ENCODE measurements at regions not wholly inside any gene's neighbourhood (a gene's known extent, or its start where the extent isn't known, plus 50 kb on each side); places are given as distances from the start of the nearest gene placed in this dataset.

DNA sequence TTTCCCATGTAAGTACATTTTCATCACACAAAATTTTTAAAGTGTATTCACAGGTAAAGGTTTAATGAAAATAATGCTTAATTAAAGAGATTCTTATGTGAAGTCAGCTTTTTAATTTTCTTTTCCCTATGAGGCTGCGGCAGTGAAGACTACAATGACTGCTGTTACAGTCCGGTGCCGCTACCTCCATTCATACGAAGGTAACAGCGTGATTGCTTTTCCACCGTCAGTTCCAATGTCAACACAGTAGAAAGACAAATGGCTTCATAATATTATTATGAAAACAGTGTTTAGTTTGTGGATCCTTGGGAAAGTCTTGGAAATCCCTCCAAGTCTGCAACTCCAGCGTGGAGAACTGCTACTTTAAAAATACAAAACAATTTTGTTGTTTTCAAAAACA lies 254.9 kb upstream of the NRIP1 start:
- Histone ChIP-seq H3K4me3 (ENCODE audit: insufficient read depth, low read depth, low read length) (no peak overlapping the region), H4K20me1 (ENCODE audit: insufficient read depth, low read length) (no peaks in the 10 kb centered on the region), H2AFZ (ENCODE audit: low read depth, low read length) (no peak overlapping the region), H3K9ac (ENCODE audit: low read length) (no peak overlapping the region), H3K9me3 (ENCODE audit: insufficient read depth, low read depth, low read length) (no peaks in the 10 kb centered on the region), H3K27me3 (ENCODE audit: insufficient read depth, low read length) (no peaks in the 10 kb centered on the region), H3K79me2 (ENCODE audit: insufficient read depth, low read length) (no peaks in the 10 kb centered on the region), H3K4me1 (ENCODE audit: insufficient read depth, low read length) (no peaks in the 10 kb centered on the region), H3K4me2 (ENCODE audit: low read length) (no peak overlapping the region), H3K36me3 (ENCODE audit: insufficient read depth, low read length) (no peaks in the 10 kb centered on the region), H3K27ac (ENCODE audit: low read depth, low read length) (no peak overlapping the region)
- DNase-seq (ENCODE audit: low read depth) (no peak), FAIRE-seq (no peak)
- H3K4me1 Mint-ChIP-seq (ENCODE audit: low read depth, unreplicated experiment) = peaks cover 7% of the 10 kb centered on the region
- H3K27me3 Mint-ChIP-seq (ENCODE audit: low read depth, unreplicated experiment) = no peaks in the 10 kb centered on the region
- H3K4me3 Mint-ChIP-seq (ENCODE audit: unreplicated experiment) = no peak overlapping the region
- H3K36me3 Mint-ChIP-seq (ENCODE audit: low read depth, unreplicated experiment) = no peaks in the 10 kb centered on the region
- H3K9me3 Mint-ChIP-seq (ENCODE audit: unreplicated experiment) = peaks cover 2% of the 10 kb centered on the region
- TF ChIP-seq, protein P1, sequence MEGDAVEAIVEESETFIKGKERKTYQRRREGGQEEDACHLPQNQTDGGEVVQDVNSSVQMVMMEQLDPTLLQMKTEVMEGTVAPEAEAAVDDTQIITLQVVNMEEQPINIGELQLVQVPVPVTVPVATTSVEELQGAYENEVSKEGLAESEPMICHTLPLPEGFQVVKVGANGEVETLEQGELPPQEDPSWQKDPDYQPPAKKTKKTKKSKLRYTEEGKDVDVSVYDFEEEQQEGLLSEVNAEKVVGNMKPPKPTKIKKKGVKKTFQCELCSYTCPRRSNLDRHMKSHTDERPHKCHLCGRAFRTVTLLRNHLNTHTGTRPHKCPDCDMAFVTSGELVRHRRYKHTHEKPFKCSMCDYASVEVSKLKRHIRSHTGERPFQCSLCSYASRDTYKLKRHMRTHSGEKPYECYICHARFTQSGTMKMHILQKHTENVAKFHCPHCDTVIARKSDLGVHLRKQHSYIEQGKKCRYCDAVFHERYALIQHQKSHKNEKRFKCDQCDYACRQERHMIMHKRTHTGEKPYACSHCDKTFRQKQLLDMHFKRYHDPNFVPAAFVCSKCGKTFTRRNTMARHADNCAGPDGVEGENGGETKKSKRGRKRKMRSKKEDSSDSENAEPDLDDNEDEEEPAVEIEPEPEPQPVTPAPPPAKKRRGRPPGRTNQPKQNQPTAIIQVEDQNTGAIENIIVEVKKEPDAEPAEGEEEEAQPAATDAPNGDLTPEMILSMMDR (IDR thresholded peaks at IDR 0.05; ENCODE audit: insufficient read depth, low read depth, low read length) = no peak
- no peak for TF ChIP-seq EZH2 (IDR thresholded peaks at IDR 0.05; ENCODE audit: insufficient read depth, low read length)
- H3K27ac Mint-ChIP-seq (ENCODE audit: unreplicated experiment) = no peak overlapping the region

DNA sequence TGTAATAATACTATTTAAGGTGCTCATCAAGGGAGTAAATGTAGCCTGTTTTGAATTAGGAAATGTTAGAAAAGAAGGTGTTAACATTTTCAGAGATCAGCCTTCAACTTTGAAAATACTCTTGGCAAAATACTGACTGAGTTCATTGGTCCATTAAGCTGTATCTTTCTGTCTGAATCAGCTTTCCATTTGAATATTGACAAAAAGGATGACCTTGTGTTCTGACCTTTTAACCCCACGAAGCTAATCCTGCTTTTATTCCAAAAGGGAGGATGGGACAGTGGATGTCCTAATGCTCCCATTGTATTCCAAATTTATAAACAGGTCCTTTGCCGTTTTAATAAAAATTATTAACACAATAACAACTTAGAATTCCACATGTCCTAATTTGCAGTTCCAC lies 259.7 kb upstream of the NRIP1 start:
- Histone ChIP-seq H2AFZ (ENCODE audit: low read depth, low read length) (no peak overlapping the region), H3K4me3 (ENCODE audit: insufficient read depth, low read depth, low read length) (no peak overlapping the region), H3K36me3 (ENCODE audit: insufficient read depth, low read length) (no peaks in the 10 kb centered on the region), H3K4me2 (ENCODE audit: low read length) (no peak overlapping the region), H3K27me3 (ENCODE audit: insufficient read depth, low read length) (no peaks in the 10 kb centered on the region), H3K9me3 (ENCODE audit: insufficient read depth, low read depth, low read length) (peaks cover 2% of the 10 kb centered on the region), H3K4me1 (ENCODE audit: insufficient read depth, low read length) (no peaks in the 10 kb centered on the region), H3K9ac (ENCODE audit: low read length) (no peak overlapping the region), H4K20me1 (ENCODE audit: insufficient read depth, low read length) (no peaks in the 10 kb centered on the region), H3K27ac (ENCODE audit: low read depth, low read length) (no peak overlapping the region), H3K79me2 (ENCODE audit: insufficient read depth, low read length) (no peaks in the 10 kb centered on the region)
- DNase-seq (ENCODE audit: low read depth) = no peak
- Mint-ChIP-seq H3K36me3 (ENCODE audit: low read depth, unreplicated experiment) (no peaks in the 10 kb centered on the region), H3K27me3 (ENCODE audit: low read depth, unreplicated experiment) (no peaks in the 10 kb centered on the region), H3K9me3 (ENCODE audit: unreplicated experiment) (no peaks in the 10 kb centered on the region), H3K27ac (ENCODE audit: unreplicated experiment) (no peak overlapping the region), H3K4me1 (ENCODE audit: low read depth, unreplicated experiment) (peaks cover 7% of the 10 kb centered on the region), H3K4me3 (ENCODE audit: unreplicated experiment) (no peak overlapping the region)
- TF ChIP-seq, protein P1 (IDR thresholded peaks at IDR 0.05; ENCODE audit: insufficient read depth, low read depth, low read length) = no peak
- TF ChIP-seq EZH2 (IDR thresholded peaks at IDR 0.05; ENCODE audit: insufficient read depth, low read length) = no peak
- no peak for FAIRE-seq

DNA sequence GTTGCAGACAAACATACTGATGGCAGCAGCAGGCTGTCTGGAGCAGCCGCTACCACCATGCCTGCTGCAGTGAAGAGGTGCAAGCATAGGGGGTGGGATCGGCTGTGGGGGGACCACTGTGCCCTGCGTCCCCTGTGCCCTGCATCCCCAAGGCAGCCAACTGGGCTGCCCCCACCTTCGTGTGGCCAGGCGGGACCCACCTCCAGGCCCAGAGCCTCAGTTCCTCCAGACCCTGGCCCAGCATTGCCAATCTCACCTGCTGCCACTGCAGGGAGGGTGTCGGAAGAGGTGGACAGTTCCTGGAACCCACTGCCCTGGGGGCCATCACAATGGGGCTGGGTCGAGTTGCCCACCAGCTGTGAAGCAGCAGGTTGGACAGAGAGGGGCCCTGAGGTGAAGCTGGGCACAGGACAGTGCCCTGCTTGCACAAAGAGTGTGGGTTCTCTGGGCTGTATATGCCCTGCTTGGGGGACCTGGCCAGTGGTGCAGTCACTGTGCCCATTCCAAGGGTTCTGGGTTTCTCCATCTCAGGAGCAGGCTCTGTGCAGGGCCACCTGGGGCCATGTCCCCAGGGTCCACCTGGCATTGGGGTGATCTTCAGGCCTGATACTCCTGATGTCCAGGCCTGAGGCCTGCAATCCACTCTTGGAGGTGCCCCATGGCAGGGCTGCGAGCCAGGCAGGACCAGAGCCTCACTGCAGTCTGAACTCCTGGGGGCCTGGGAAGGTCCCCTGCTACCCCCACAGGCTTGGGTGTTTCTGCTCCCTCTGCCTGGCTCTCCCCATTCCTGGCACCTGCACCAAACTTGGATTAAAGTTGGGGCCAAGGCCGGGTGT lies 261.4 kb upstream of the NRIP1 start:
- Histone ChIP-seq H3K79me2 (ENCODE audit: insufficient read depth, low read length) (no peaks in the 10 kb centered on the region), H3K9ac (ENCODE audit: low read length) (no peak overlapping the region), H3K9me3 (ENCODE audit: insufficient read depth, low read depth, low read length) (peaks cover 2% of the 10 kb centered on the region), H3K4me2 (ENCODE audit: low read length) (no peak overlapping the region), H4K20me1 (ENCODE audit: insufficient read depth, low read length) (no peaks in the 10 kb centered on the region), H3K27me3 (ENCODE audit: insufficient read depth, low read length) (no peaks in the 10 kb centered on the region), H3K27ac (ENCODE audit: low read depth, low read length) (no peak overlapping the region), H2AFZ (ENCODE audit: low read depth, low read length) (no peak overlapping the region), H3K4me1 (ENCODE audit: insufficient read depth, low read length) (no peaks in the 10 kb centered on the region), H3K4me3 (ENCODE audit: insufficient read depth, low read depth, low read length) (no peak overlapping the region), H3K36me3 (ENCODE audit: insufficient read depth, low read length) (no peaks in the 10 kb centered on the region)
- DNase-seq (ENCODE audit: low read depth) (no peak), FAIRE-seq (no peak)
- H3K27me3 Mint-ChIP-seq (ENCODE audit: low read depth, unreplicated experiment) = no peaks in the 10 kb centered on the region
- H3K4me1 Mint-ChIP-seq (ENCODE audit: low read depth, unreplicated experiment) = peaks cover 7% of the 10 kb centered on the region
- no peaks in the 10 kb centered on the region for H3K9me3 Mint-ChIP-seq (ENCODE audit: unreplicated experiment)
- H3K27ac Mint-ChIP-seq (ENCODE audit: unreplicated experiment) = no peak overlapping the region
- no peaks in the 10 kb centered on the region for H3K36me3 Mint-ChIP-seq (ENCODE audit: low read depth, unreplicated experiment)
- no peak for TF ChIP-seq EZH2 (IDR thresholded peaks at IDR 0.05; ENCODE audit: insufficient read depth, low read length)
- TF ChIP-seq, protein P1 (IDR thresholded peaks at IDR 0.05; ENCODE audit: insufficient read depth, low read depth, low read length) = no peak
- no peak overlapping the region for H3K4me3 Mint-ChIP-seq (ENCODE audit: unreplicated experiment)

All from astrocyte (in vitro differentiated cells and primary cell).